Loucy (cell line): ENCODE measurements at regions not wholly inside any gene's neighbourhood (a gene's known extent, or its start where the extent isn't known, plus 50 kb on each side); places are given as distances from the start of the nearest gene placed in this dataset.

ENCODE experiments used
- CTCF ChIP-seq: fragments of 200-600 bp; sonication (generic); conservative IDR thresholded peaks from 2 replicates; pipeline ENCODE4 v1.5.1; 2014; ENCODE audit warnings: mild to moderate bottlenecking, antibody characterized with exemption, low read length
- EZH2phosphoT487 ChIP-seq: fragments of 200-600 bp; IDR thresholded peaks from 2 replicates; pipeline ENCODE4 v1.6.1; 2018; ENCODE audit warnings: antibody characterized with exemption, mild to moderate bottlenecking, moderate library complexity, borderline replicate concordance

DNA sequence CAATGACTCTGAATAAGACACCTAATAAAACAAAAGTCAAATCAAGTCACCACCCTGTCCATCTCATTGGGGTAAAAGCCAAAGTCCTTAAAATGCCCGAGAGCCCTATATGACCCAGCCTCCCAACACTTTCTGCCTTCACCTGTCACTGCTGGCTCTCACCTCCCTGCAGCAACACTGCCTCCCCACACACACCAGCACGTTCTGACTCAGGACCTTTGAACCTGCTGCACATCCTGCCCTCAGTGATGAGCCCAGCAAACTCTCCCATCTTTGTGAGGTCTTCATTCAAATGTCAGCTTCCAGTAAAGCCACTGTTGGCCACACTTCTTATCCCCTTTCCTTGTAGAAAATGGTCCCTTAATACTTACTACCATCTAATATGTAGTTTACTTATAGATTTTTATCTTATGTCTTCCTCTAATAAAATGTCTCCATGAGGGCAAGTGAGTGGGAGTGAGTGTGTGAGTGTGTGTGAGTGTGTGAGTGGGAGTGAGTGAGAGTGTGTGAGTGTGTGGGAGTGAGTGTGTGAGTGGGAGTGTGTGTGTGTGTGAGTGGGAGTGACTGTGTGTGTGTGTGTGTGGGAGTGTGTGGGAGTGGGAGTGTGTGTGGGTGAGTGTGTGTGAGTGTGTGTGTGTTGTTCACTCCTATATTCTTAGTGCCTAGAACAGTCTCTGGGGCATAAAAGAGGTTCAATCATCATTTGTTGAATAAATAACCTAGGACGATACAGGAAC is 504.7 kb downstream of the EIPR1 start:
- TF ChIP-seq CTCF, result no peak
- TF ChIP-seq EZH2phosphoT487, result no peak
